ENCODE measurements at regions not wholly inside any gene's neighbourhood (a gene's known extent, or its start where the extent isn't known, plus 50 kb on each side); places are given as distances from the start of the nearest gene placed in this dataset.

DNA sequence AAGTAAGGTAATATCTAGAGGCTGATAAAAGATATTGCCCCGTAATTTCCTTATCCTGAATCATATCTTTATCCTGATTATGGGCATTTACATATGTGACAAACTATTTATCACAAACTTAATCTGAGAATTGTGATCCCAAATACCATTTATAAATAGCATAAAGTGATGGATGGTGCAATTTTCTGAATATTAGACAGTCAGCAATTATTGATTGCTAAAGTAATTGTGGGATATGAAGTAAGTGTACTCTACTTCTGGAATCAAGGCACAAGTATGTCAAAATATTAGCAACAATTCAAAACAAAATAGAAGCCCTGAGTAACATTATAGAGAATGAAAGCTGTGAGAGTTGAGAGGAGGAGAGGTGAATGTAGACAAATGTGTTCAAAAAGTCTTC is 361.9 kb upstream of the CDH6 start:
- ATAC-seq (no peak), DNase-seq (no peak)
- Histone ChIP-seq H3K4me1 (ENCODE audit: control insufficient read depth, insufficient read depth, low read length) (no peaks in the 10 kb centered on the region), H3K27ac (ENCODE audit: low read length) (no peak overlapping the region), H3K9me3 (ENCODE audit: control insufficient read depth, insufficient read depth, low read length) (peaks cover 6% of the 10 kb centered on the region), H3K4me3 (ENCODE audit: low read length) (no peak overlapping the region), H3K36me3 (ENCODE audit: control insufficient read depth, insufficient read depth, low read length) (no peaks in the 10 kb centered on the region), H3K27me3 (ENCODE audit: control insufficient read depth, insufficient read depth, low read length) (no peaks in the 10 kb centered on the region)
- TF ChIP-seq, protein P1, sequence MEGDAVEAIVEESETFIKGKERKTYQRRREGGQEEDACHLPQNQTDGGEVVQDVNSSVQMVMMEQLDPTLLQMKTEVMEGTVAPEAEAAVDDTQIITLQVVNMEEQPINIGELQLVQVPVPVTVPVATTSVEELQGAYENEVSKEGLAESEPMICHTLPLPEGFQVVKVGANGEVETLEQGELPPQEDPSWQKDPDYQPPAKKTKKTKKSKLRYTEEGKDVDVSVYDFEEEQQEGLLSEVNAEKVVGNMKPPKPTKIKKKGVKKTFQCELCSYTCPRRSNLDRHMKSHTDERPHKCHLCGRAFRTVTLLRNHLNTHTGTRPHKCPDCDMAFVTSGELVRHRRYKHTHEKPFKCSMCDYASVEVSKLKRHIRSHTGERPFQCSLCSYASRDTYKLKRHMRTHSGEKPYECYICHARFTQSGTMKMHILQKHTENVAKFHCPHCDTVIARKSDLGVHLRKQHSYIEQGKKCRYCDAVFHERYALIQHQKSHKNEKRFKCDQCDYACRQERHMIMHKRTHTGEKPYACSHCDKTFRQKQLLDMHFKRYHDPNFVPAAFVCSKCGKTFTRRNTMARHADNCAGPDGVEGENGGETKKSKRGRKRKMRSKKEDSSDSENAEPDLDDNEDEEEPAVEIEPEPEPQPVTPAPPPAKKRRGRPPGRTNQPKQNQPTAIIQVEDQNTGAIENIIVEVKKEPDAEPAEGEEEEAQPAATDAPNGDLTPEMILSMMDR (IDR thresholded peaks at IDR 0.05), result no peak
- Mint-ChIP-seq H3K4me3 (no peak overlapping the region), H3K27ac (no peak overlapping the region), H3K36me3 (peaks cover 28% of the 10 kb centered on the region), H3K9me3 (peaks cover 21 to 30% of the 10 kb centered on the region in 2 donors), H3K27me3 (ENCODE audit: low read depth in 2 of 2) (no peaks in the 10 kb centered on the region), H3K4me1 (no peaks in the 10 kb centered on the region)
- intact Hi-C loops (cut with micrococcal nuclease), result no loop called here
- no CpG with 5 or more reads among the region's 1 CpG for WGBS (ENCODE audit: insufficient coverage)

DNA sequence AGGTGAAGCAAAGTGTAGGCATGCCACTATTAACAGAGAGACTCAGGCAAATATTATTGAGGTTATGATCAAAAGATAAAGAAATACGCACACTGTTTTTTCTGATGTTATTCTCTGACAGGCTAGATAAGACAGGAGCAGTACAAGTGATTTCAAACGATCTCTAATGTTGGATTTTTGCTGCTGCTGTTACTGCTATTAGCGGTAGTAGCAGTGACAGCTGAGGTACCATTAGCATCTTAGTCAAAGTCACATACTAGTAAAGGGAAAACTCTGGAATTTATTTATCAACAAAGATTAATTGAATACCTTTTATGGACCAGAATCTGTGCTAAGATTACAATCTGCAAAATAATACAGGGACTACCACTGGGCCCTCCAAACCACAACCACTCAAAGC is 362.4 kb upstream of the CDH6 start:
- Mint-ChIP-seq H3K27ac (no peak overlapping the region), H3K27me3 (ENCODE audit: low read depth in 2 of 2) (no peaks in the 10 kb centered on the region), H3K9me3 (peaks cover 17 to 26% of the 10 kb centered on the region in 2 donors), H3K36me3 (peaks cover 25% of the 10 kb centered on the region), H3K4me3 (no peak overlapping the region), H3K4me1 (no peaks in the 10 kb centered on the region)
- peaks cover 6% of the 10 kb centered on the region for H3K9me3 ChIP-seq (ENCODE audit: control insufficient read depth, insufficient read depth, low read length)
- H3K36me3 ChIP-seq (ENCODE audit: control insufficient read depth, insufficient read depth, low read length), result no peaks in the 10 kb centered on the region
- WGBS (ENCODE audit: insufficient coverage), result 48% methylated on average over 3 of the region's 3 CpGs
- DNase-seq (no peak), ATAC-seq (no peak)
- no peaks in the 10 kb centered on the region for H3K4me1 ChIP-seq (ENCODE audit: control insufficient read depth, insufficient read depth, low read length)
- TF ChIP-seq, protein P1 (IDR thresholded peaks at IDR 0.05), result no peak
- no peak overlapping the region for H3K4me3 ChIP-seq (ENCODE audit: low read length)
- H3K27ac ChIP-seq (ENCODE audit: low read length), result no peak overlapping the region
- intact Hi-C loops (cut with micrococcal nuclease), result no loop called here
- H3K27me3 ChIP-seq (ENCODE audit: control insufficient read depth, insufficient read depth, low read length), result no peaks in the 10 kb centered on the region

DNA sequence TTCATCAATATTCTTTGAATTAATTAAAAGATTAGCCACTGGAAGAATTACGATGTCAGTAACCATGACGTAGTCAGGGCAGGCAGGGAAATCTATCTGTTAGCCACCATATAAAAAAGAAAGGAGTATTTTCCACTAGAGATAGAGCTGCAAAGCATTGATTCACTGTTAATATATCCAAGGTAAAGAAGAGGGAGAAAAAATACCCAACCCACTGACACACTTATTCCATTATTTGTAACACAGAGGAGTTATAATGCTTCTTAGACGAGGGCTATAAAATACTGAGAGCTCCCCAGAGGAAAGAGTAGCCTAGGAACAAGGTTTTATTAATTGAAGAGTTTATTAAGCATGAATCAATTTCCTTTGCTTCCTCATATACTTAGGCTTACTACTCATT is 382.2 kb upstream of the CDH6 start:
- Histone ChIP-seq H3K4me3 (ENCODE audit: low read length) (no peak overlapping the region), H3K36me3 (ENCODE audit: control insufficient read depth, insufficient read depth, low read length) (no peaks in the 10 kb centered on the region), H3K27me3 (ENCODE audit: control insufficient read depth, insufficient read depth, low read length) (no peaks in the 10 kb centered on the region), H3K4me1 (ENCODE audit: control insufficient read depth, insufficient read depth, low read length) (no peaks in the 10 kb centered on the region), H3K27ac (ENCODE audit: low read length) (no peak overlapping the region), H3K9me3 (ENCODE audit: control insufficient read depth, insufficient read depth, low read length) (peaks cover 3% of the 10 kb centered on the region)
- no peak overlapping the region for H3K4me3 Mint-ChIP-seq
- H3K27ac Mint-ChIP-seq, result no peak overlapping the region
- H3K4me1 Mint-ChIP-seq, result no peaks in the 10 kb centered on the region
- H3K36me3 Mint-ChIP-seq, result peaks cover 8% of the 10 kb centered on the region
- H3K9me3 Mint-ChIP-seq, result peaks cover 22 to 31% of the 10 kb centered on the region in 2 donors
- ATAC-seq (no peak), DNase-seq (no peak)
- WGBS (ENCODE audit: insufficient coverage), result 100% methylated on average over 2 of the region's 3 CpGs
- intact Hi-C loops (cut with micrococcal nuclease), result no loop called here
- TF ChIP-seq, protein P1 (IDR thresholded peaks at IDR 0.05), result no peak
- no peaks in the 10 kb centered on the region for H3K27me3 Mint-ChIP-seq (ENCODE audit: low read depth in 2 of 2)

DNA sequence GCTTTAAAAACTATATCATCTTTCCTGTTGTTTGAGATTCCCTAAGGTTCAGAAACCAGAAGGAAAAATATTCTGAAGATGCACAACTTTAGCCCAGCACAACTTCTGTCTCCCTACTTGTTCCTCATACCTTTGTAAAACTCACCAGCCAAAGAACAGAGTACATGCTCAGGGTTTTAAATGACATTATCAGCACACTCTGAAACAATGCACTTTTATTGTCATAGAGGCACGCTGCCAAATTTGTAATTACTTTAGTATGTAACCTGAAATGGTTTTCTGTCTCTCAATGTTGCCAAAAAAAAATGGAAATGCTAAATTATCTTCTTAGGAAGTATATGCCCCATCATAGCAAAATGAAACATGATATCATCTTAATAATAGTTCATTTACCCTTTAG is 383.6 kb upstream of the CDH6 start:
- no peak for DNase-seq
- Histone ChIP-seq H3K9me3 (ENCODE audit: control insufficient read depth, insufficient read depth, low read length) (peaks cover 6% of the 10 kb centered on the region), H3K36me3 (ENCODE audit: control insufficient read depth, insufficient read depth, low read length) (no peaks in the 10 kb centered on the region), H3K27ac (ENCODE audit: low read length) (no peak overlapping the region), H3K4me3 (ENCODE audit: low read length) (no peak overlapping the region), H3K27me3 (ENCODE audit: control insufficient read depth, insufficient read depth, low read length) (no peaks in the 10 kb centered on the region), H3K4me1 (ENCODE audit: control insufficient read depth, insufficient read depth, low read length) (no peaks in the 10 kb centered on the region)
- H3K4me3 Mint-ChIP-seq, result no peak overlapping the region
- H3K4me1 Mint-ChIP-seq, result no peaks in the 10 kb centered on the region
- H3K9me3 Mint-ChIP-seq, result peaks cover 20 to 23% of the 10 kb centered on the region in 2 donors
- TF ChIP-seq, protein P1 (IDR thresholded peaks at IDR 0.05), result no peak
- no peaks in the 10 kb centered on the region for H3K27me3 Mint-ChIP-seq (ENCODE audit: low read depth in 2 of 2)
- H3K36me3 Mint-ChIP-seq, result peaks cover 8% of the 10 kb centered on the region
- no peak for ATAC-seq
- no peak overlapping the region for H3K27ac Mint-ChIP-seq
- 67% methylated on average over 1 of the region's 1 CpG for WGBS (ENCODE audit: insufficient coverage)
- intact Hi-C loops (cut with micrococcal nuclease), result no loop called here
